ENCODE measurements at regions not wholly inside any gene's neighbourhood (a gene's known extent, or its start where the extent isn't known, plus 50 kb on each side); places are given as distances from the start of the nearest gene placed in this dataset.

GRCh38 chr4:167702391-167702790, 389.9 kb upstream of the ANXA10 start:
- no peak for DNase-seq

DNA sequence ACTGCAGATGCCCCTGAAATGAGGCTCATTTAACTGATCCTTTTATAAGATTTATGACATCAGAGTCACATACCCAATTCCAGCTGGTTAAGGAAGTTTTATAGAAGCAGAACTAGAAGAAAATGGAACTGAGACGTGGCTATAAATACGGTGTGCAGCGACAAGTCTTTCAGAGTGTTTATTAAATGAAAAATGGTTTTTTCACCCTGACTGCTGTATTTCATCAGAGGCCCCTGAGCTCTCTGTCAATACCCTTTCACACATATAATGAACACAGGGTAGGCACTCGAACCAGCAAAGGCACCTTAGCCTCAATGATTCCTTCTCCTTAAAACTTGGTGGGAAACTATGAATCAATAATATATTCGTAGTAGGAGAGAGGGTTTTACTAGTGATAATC, 380.8 kb upstream of the ANXA10 start:
- DNase-seq = no peak

GRCh38 chr4:167713756-167714155, 378.6 kb upstream of the ANXA10 start:
- no peak for DNase-seq

GRCh38 chr4:167715176-167715575, 377.2 kb upstream of the ANXA10 start:
- DNase-seq = no peak

GRCh38 chr4:167717495-167717894, 374.8 kb upstream of the ANXA10 start:
- no peak for DNase-seq

GRCh38 chr4:167721617-167722486, 370.5 kb upstream of the ANXA10 start:
- DNase-seq = no peak

GRCh38 chr4:167722487-167722808, 369.9 kb upstream of the ANXA10 start:
- DNase-seq = no peak

- no peak for DNase-seq
These were observed 367.4 kb upstream of the ANXA10 start for GRCh38 chr4:167724941-167725340.

- DNase-seq = no peak
These were observed 361.6 kb upstream of the ANXA10 start for GRCh38 chr4:167730769-167731168.

- no peak for DNase-seq
These were observed 347.2 kb upstream of the ANXA10 start for GRCh38 chr4:167745024-167745687.

- DNase-seq = no peak
These were observed 325.1 kb upstream of the ANXA10 start for GRCh38 chr4:167767281-167767680.

DNA sequence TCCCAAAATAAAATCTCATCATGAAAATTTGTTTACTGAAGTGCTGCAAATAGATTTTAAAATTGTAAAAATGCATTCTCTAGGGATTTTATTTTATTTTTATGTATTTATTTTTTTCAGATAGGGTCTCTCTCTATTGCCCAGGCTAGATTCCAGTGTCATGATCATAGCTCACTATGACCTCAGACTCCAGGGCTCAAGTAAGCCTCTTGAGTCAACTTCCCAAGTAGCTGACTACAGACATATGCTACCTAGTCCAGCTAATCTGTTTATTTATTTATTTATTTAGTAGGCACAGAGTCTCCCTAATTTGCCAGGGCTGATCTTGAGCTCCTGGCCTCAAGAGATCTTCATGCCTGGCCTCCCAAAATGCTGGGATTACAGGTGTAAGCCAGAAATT, 317.7 kb upstream of the ANXA10 start:
- DNase-seq = no peak

GRCh38 chr4:167775375-167775774, 317.0 kb upstream of the ANXA10 start:
- DNase-seq = no peak

DNA sequence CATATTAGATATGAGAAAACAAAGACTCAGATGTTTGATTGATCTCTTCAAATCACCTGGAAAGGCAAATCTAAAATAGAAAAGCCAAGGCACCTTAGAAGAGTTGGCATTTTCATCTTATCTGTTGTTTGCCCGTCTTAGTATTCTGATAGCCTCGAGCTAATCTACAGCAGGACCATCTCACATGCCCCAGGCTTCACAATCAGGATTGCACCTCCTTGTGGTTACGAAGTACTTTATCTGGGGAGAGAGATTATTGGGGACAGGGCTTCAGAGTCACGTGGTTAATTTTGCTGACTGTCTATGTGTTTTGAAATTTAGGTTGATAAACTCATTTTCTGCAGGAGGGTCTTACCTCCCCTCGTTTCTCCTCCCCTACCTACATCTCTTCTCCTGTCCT, 313.1 kb upstream of the ANXA10 start:
- no peak for DNase-seq

DNA sequence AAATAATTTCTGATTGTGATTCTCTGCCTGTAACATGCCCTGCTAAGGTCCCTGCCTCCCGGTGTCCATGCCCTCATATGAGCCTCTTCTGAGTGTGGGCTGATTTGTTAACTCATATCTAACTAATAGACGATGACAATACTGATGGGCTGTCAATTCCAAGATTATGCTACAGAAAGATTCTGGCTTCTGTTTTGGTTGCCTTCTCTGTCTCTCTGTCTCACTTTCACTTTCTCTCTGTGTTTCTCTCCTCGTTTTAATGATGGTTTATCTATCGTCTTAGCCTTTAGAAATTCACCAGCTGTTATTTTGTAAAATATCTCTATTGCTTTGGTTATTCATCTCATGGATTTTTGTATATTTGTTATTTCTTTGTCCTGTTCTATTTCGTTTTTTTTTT, 312.5 kb upstream of the ANXA10 start:
- DNase-seq = no peak

- no peak for DNase-seq
These were observed 307.5 kb upstream of the ANXA10 start for GRCh38 chr4:167784826-167785225.

DNA sequence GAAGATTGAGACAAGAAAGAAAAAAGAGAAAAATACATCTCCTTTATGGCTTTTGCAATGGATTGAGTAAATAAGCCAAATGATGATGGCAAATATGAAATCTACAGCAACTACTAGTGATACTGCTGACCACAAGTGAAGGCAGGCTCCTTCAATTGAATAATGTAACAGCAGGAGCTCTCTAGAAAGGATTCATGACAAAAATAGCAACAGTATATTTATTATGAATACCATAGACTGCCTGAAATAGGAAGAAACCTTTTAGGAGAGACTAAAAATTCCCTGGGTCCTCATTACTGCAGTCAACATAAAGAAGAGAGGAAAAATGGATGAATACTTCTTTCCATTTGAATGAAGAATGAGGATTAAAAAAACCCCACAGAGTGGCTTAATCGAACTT, 306.8 kb upstream of the ANXA10 start:
- DNase-seq = no peak

- DNase-seq = no peak
These were observed 305.8 kb upstream of the ANXA10 start for GRCh38 chr4:167786504-167786903.

DNA sequence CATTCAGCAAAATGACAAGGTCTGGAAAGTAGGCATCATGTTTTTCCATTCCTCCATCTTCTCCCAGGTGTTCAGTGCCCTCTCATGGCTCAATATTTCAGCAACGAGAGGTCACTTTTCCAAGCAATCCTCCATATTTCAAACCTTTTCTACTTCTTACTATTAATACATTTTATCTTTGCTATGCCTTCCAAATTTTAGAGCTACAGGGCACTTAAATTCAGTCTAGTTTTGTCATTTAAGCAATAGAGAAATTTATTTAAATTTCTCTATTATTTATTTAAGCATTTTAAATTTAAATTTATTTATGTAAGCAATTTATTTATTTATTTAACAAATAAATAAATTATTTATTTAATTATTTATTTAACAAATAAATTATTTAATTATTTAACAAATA, 305.1 kb upstream of the ANXA10 start:
- DNase-seq = no peak

GRCh38 chr4:167802463-167803212, 289.7 kb upstream of the ANXA10 start:
- no peak for DNase-seq

DNA sequence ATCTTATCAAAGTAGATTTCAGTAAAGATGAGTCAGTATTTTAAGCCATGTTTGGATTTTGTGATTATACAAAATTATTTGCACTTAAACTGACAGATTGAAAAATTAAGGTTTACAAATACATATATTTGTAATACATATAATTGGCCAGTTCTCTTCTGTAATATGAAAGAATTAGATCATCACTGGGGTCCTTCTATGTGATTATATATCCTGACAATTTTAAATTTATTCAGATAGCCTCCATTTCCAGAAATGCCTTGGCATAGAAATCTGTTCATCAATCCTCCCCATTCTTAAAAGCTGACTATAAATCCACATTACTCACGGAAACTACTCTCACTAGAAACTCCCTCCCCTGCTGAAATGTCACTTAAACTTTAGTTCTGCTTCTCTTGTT, 280.4 kb upstream of the ANXA10 start:
- no peak for DNase-seq

GRCh38 chr4:167826281-167826680, 266.1 kb upstream of the ANXA10 start:
- DNase-seq = no peak

GRCh38 chr4:167831855-167832254, 260.5 kb upstream of the ANXA10 start:
- DNase-seq = no peak

DNA sequence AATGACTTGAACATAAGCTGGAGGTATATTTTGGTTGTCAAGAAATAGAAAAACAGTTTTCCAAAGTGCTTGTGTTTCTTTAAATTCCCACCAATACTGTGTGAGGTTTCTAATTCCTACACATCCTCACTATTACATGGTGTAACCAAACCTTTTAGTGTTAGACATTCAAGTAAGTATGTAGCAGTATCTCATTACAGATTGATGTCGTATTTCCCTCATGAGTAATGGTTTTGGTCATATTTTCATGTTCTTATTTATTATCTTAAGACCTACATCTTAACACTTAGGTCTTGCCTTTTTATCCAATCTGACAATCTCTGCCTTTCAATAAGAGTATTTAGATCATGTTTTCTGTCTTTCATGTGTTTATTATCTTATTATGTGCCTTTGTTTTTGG, 253.7 kb upstream of the ANXA10 start:
- no peak for DNase-seq
